NCI-H2081 (cell line): ENCODE measurements at regions not wholly inside any gene's neighbourhood (a gene's known extent, or its start where the extent isn't known, plus 50 kb on each side); places are given as distances from the start of the nearest gene placed in this dataset.

Experiments
- DNase-seq, 2 experiments: peaks; one replicate each; lab custom pipeline; 2025; lab: John Stamatoyannopoulos, UW

DNA sequence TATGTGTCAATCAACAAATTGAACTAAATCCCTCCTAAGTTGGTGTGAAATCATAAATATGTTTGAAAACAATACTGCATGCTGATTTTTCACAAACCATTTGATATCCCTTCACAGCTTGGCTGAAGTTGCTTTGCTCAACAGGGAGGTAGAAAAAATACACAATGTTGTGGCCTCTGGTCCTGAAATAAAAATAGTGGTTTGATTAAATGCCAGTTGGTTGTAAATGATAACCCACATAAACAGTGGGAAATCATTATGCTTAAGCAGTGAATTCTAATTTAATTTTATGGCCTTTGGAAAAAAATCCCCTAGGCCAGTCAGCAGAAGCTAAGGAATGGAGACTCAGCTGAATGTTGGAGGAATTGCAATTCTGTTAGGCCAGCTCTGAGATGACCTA is 359.4 kb upstream of the CWC22 start:
- DNase-seq = peak in 1 of 2 experiments; percentile 24

DNA sequence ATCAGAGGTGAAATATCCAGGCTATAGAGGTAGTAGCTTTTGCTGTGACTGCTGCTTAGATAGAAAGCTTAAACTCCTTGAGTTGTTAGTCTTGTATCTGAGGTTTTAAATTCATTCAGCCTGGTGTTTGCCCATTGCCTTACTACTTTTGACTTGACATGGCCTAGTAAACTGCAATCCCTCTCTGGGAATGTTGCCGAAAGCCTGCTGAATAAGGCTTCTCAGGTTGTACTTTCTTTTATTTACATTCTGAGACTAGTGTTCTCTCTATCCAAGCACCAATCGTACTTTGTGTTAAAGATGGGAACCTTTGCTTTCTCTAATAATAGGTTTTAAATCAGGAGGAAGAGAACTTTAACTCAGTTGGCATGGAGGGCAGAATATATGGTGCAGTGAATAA is 357.6 kb upstream of the CWC22 start:
- DNase-seq = peak in 1 of 2 experiments; percentile 23

DNA sequence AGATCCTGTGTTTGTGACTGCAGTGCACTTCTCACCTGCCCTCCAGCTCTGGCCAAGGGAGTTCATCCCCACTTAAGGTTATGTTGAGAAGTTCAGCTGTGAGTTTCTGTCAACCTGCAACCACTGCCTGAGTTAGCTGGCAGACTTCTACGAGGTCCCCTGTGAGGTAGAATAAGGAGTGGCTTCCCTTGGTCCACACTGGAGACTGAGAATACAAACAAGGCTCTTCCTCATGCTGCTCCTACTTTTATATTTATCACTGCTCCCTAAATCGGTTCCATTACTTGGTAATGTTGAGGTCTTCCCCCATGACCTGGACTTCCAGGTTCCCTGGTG is 353.2 kb upstream of the CWC22 start:
- no peak for DNase-seq

DNA sequence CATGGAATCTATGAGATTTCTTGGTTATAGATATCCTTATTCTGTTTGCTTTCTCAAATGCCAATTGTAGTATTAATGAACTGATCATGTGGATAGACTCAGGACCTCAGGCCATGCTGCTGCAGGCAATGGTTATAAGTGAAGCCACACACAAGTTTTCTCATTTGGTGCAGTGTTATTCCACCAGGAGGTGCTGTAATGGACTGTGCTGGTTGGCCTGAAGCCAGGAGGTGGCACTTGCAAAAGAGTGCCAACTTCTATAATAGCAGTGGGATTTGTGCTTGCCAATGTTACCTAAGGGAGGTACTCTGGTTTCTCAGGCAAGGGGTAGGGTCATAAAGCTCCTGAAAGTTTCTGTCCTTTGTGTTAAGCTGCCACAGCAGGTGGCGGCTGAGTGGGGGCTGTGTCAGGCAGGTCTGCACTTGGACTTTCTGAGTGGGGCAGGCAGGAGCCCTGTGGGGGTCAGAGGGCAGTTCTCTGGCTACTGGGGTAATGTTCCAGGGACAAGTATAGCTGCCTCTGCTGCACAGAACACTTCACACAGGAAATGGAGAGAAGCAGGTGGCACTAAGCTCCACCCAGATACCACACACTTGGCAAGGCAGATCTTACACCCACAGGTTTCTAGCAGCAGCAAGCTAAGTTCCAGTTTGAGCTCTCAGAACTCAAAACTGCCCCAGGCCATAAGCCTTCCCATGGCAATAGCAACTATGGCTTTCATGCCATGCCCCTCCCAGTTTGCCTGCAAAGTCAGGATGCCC is 352.6 kb upstream of the CWC22 start:
- DNase-seq = peak in 1 of 2 experiments; percentile 27

DNA sequence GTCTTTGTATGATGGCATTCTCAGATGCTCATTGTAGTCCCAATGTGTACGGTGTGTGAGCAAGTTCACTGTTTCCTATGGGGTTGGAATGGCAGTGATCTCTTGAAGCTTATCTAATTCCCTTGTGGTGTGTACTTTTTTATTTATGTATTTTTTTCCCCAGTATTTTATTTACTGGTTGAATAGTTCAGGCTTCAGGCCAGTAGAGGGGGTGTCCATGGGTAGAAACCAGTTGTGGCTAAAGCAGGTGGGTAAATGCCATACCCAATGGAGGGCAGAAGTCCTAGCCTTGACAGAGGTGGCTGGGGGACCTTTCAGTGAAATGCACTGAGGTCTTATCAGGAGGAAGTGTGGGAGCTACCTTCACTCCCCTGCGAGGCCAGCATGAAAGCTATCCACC is 351.4 kb upstream of the CWC22 start:
- no peak for DNase-seq

DNA sequence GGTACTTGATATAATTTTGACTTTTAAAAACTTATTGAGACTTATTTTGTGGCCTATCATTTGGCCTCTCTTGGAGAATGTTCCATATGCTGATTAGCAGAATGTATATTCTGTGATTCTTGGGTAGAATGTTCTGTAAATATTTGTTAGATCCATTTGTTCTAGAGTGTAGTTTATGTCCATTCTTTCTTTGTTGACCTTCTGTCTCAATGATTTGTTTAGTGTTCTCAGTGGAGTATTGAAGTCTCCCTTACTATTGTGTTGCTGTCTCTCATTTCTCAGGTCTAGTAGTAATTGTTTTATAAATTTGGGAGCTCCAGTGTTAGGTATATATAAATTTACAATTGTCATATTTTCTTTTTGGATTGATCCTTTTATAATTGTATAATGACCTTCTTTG is 349.6 kb upstream of the CWC22 start:
- DNase-seq = no peak

DNA sequence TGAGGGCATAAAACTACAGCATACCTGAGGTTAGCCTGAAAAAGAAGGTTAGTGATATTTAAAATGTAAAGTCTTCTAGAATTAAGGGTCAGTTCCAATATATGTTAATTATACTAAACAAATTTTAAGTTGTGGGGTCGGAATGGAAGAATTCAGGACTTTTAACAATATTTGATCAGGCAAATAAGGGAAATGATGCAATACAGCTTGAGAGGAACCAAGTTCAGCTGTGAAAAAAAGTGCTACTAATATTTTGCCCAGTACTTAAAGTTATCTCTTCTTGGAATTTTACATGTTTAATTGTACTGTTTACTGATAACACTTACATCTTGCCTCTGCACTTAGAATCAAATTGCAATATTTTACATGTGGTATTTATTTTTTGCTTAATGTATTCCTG is 345.5 kb upstream of the CWC22 start:
- no peak for DNase-seq

DNA sequence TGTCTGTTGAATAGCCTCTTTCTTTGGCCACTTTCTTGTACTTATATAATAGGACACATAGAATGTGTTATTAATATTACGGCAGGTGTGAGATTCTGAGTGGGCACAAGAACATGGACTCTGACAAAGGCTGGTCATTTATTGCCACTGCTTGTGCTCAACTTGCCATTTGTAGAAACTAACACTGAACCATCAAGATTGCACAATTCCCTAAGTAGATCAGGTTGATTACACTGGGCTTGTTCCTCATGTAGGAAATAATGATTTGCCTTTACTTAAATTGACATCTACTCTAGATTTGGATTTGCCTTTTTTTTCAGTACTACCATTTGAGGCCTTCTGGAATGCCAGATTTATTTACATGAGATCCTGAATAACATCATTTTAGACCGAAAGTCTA is 342.7 kb upstream of the CWC22 start:
- DNase-seq = no peak

DNA sequence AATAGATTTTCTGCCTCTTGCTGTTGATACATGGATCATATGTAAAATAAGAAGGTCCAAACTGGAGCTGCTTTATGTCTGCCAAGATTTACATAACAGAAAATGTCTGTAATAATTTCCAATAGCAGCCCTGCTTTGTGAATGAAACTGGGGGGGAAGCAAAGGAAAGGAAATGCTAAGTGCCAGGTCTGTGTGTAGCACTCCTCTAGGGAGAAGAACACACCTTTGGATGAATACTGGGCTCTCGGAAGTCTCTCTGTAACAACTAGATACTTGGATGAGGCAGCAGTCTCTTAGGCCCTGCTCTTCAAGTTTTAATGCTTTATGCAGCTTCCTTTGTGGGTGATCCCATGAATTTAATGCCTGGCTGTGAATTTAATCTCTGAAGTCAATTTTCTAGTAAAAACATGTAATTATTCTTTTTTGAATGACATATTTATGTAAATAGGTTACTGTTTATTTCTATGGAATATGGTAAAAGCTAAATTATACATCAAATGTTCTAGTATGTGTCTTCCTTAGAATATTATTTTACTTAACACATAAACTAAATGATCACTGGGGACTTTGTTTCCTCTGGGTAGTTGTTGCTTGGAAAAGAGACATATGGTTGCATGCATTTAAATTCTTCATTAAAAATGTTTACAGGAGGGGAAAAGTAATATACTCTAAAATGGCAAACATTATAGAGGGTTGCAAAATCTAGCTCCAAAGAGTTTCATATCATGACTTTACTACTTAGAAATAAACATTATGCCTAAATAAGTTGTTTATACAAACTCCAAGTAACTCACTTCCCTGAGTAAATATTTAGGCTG is 336.6 kb upstream of the CWC22 start:
- no peak for DNase-seq

DNA sequence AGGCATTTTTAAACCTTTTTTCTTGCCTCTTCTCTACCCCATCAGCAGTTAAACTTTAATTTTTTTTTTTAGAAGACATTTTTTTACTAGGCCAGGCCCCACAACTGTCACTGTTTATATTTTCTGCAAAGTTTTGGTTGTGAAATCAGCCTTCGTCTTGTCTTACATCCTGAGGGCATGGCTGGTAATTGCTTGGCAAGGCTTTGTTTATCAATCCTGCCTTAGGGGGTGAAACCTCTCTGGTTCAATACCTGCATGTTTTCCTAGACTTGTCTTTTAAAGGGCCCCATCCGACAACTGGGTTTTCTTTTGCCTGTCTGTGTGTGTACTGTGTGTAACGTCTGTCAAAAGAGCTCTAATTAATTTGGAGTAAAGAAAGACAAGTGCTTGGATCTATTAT is 330.0 kb upstream of the CWC22 start:
- DNase-seq = no peak

DNA sequence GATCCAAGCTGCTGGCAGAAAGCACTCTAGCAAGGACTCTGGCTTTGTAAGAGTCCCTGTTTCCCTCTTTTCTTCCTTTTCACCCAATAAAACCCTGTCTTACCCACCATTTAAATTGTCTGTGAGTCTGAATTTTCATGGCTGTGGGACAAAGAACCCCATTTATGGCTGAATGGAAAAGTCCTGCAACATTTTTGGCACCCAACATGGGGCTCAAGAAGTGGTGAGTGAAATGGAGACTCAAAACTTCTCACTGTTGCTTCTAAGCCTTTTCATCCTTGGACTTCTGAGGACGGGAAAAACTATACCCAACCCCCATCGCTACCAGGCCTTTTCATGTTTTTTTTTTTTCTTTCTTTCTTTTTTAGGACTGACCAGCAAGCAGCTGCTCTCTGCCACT is 329.5 kb upstream of the CWC22 start:
- DNase-seq = no peak

DNA sequence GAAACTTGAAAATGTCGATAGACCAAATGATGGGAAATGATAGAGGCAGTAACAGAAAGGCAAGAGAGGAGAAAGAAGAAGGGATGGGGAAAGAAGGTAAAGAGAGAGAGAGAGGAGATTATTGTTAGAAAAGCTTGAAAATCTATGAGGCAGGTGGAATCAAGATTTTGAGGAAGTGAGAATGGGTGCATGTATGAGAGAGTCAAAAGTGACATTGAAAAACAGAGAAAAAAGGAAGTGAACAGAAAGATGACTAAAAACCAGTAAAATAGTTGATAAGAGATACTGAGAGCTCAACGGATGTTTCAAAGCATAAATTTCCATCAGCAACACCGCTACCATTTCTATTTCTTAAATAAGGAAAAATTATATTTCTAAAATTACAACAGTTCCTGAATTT is 327.4 kb upstream of the CWC22 start:
- no peak for DNase-seq

DNA sequence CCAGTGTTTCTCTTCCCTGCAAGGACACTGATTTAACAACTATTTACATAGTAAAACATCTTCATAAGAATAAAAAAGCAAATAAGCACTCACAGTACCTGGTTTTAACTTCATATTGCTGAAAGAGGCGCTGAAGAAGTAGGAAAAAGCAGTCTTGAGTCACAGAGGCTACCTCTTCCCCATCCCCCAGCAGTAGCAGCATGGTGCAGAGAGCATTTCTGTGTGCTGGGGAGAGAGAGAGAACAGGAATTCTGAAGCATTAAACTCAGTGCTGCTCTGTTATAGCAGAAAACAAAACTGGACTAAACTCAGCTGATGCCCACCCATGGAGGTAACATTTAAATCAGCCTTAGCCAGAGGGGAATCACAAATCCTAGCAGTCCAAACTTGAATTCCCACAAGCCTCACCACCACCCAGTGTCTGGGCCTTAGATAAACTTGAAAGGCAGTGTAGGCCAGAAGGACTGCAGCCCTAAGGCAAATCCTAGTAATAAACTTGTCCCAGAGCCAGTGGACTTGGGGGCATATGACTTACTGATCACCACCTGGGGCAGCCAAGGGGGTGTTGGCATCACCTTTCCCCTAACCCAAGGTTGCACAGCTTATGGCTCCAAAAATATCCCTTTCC is 321.8 kb upstream of the CWC22 start:
- DNase-seq = no peak

DNA sequence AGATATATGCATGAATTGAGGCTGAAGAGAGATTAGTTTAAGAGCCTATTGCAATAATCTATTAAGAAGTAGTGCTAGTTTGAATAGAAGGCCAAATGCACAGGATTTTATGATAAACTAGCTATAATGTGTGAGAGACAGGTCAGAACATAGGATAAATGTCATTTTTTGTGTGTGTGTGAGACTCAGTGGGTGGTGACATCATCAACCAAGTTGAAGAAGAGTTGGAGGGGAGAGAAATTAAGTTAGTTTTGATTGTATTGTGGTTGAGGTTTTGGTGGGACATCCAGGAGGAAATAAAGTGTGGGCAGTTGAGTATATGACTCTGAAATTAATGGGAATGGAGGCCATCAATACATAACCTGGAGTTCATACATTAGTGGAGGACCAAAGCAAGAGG is 320.1 kb upstream of the CWC22 start:
- no peak for DNase-seq

DNA sequence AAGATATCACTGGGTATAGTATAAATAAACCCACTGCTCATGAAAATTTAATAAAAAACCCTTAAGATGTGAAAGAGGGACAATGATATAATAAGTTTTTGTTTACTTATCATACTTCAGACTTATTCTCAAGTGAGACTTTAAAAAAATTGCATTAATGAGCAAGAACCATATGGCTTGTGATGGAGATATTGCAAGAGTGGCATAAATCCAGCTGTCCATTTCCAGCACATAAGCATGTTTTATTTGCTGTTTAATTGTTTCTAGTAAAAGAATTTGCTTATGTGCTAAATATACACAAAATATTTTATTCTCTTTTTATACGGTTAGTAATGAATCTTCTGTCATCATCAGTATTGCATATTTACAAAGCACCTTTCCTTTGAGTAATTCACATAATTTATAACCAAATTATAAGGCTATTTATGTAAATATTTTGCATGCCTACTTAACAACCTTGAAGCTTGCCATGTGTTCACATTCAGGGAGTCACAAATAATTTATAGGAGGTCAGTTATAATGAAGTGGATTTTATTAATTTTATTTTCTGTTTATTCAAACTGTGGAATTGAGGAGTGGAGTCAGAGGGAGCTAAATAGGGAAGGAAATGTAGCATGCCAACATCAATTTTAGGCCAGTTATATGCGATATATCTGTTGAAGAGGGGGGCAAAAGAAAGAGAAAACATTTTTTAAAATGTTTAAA is 318.5 kb upstream of the CWC22 start:
- DNase-seq = no peak

DNA sequence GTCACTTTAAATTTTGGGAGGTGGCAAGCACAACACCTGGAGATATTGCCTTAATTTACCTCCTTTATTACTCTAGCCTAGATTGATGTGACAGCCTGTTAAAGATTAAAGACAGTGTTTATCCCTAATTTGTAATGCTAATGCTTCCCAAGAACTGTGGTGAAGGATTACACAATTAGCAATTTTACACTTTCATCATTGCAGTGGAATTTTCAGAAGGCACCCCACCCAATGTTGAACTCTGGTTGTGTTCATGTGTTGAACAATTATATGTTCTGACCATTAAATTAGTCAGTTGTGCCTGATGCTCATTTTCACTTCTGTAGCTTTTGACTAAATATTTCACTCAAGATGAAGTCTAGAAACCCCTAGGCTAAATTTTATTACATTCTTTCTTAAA is 317.1 kb upstream of the CWC22 start:
- DNase-seq = no peak

DNA sequence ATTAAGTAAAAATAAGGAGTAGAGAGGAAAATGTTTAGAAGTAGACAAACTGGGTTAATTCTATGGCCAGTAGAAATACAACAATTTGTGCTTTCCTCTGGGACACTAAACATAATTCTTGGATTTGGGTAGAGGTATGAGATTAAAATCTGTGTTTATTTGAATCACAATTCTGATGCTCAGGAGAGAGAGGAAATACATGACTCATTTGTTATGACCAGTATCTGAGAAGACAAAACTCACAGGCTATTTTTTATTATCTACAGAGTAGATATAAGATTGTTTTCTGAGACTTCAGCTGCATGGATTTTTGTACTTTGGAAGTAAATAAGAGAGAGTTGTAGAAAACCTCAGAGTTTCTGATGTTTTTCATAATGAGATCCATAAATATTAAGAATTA is 315.7 kb upstream of the CWC22 start:
- DNase-seq = no peak

DNA sequence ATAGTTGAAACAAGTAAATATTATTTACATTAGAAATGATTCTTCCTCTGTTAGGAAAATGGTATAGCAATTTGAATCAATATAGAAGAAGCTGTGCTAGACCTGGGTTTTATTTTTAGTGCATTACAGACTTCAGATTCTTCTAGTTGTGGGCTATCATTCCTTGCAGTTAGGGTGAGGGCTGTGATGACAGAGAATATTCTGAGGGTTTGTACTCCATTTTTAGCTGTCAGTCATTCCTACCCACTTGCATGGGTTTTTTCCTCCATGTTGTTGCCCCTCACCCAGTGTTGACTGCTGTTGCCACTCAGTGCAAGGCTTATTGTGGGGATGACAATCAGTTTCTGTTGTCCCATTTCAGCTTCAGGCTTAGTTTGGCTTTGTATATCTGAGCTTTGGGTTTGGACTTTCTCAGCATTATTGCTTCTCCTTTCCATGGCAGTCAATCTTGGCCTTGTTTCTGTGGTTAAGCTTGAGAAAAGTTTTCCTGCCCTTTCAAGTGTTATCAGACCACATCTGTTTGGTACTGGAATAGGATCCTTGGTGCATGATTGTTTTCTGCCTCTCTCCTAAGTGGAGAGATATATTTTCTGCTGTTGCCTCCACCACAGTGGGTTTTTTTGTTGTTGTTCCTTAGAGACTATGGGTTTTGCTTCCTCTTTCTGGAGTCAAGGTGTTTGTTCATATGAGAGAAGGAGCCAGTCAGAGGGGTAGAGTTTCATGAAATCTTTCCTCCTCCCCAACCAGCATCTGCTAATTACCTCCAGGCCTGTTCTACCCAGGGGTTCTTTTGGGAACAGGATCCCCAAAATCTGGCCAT is 312.7 kb upstream of the CWC22 start:
- DNase-seq = no peak

DNA sequence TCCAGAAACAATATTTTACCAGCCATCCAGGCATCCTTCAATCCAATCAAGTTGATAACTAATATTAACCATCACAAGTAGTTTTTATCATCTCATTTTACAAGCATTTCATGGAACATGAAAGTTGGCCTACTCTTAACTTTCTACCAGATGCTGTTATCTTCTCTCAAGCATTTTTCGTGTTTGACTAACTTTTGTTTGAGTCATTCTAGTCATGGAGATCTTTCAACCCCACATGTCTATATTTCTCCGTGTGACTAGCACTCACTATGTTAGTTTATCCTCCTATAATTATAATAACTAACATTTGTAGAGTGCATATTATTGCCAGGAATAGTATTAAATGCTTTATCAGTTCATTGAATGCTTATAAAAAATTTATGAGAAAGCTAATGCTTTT is 307.0 kb upstream of the CWC22 start:
- no peak for DNase-seq

DNA sequence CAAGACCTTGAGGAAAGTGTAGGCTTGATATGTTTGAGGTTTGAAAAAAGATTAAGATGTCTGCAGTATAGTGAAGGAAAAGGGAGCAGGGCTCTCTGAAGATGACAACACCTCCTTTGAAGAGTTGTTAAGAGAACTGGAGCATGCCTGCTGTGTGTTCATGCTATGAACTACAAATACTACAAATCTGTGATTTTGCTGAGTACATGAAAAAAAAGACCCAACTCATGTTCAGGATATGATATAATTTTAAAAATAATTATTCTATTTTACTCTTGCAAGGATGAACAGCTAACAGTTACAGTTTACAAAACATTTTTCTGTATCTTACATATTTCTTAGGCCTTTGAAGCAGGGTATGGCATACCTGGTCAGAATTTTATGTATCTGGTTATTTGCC is 305.4 kb upstream of the CWC22 start:
- DNase-seq = no peak

DNA sequence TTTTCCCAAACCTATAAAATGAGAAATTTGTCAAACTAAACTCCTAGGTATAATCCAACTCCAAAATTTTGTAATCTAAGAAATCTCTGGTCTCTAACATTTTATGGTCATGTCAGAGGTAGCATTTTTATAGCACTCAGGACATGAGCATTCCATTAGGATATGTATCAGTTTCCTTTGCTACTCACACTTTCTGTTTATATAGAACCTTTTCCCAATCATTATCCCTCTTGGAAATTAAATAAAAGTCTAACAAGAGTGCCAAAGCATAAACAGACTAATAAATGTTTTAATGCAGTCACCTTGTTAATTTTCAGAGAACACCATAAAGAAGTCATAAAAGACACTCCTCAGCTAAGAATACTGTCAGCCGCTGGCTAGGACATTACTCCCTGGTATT is 300.0 kb upstream of the CWC22 start:
- DNase-seq = no peak

DNA sequence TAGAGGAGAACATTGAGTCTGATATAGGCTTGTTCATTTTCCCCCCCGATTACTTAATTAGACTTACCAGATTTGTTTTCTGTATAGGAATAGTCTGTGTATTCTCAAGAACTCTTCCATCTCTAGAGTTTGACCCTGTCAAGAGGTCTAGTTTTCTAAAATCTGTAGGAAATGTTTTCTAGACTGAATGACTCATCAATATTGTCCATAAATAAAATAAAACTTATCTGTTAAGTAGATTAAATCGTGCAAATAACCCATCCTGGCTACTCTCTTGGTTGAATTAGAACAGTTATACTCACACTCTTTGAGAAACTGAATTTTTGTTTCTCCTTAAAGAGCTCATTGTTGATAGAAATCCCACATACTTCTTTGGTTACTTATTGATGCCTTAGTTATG is 299.2 kb upstream of the CWC22 start:
- no peak for DNase-seq
